ENCODE measurements at regions not wholly inside any gene's neighbourhood (a gene's known extent, or its start where the extent isn't known, plus 50 kb on each side); places are given as distances from the start of the nearest gene placed in this dataset.

DNA sequence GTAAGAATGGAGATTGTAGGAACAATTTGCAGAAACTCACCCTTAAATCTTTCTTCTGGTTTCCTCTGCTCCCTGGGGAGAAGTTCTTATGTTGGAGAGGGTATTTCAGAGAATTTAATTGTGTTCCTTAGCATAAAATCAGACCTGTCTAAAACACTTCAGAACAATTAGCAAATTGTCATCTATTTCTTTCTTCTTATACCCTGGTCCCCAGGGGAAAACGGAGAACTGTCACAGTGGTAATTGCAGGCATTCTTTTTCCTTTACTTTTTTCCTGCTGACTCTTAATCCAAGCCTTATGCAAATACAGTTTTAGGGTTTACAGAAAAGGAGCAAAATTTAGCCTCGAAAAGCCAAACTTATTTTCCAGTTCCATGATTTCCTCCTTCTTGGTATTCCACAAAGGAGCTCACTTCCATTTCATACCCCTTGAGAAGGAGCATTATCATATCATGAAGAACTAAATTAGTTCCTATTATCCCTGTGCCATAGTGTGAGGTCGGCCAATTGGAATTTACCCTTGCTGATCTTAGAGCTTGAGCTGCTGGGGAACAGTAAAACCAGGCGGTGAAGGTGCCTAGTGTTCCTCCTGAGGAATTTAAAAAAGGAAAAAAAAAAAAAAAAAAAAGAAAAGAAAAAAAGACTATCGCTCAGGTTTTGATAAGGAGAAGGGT lies 173.8 kb downstream of the IL15 start:
- no peak overlapping the region for H3K4me3 Mint-ChIP-seq
- DNase-seq (ENCODE audit: low spot score in 2 of 2, unreplicated experiment in 2 of 2): no peak
- H3K27ac Mint-ChIP-seq: no peak overlapping the region
- TF ChIP-seq, protein P1, sequence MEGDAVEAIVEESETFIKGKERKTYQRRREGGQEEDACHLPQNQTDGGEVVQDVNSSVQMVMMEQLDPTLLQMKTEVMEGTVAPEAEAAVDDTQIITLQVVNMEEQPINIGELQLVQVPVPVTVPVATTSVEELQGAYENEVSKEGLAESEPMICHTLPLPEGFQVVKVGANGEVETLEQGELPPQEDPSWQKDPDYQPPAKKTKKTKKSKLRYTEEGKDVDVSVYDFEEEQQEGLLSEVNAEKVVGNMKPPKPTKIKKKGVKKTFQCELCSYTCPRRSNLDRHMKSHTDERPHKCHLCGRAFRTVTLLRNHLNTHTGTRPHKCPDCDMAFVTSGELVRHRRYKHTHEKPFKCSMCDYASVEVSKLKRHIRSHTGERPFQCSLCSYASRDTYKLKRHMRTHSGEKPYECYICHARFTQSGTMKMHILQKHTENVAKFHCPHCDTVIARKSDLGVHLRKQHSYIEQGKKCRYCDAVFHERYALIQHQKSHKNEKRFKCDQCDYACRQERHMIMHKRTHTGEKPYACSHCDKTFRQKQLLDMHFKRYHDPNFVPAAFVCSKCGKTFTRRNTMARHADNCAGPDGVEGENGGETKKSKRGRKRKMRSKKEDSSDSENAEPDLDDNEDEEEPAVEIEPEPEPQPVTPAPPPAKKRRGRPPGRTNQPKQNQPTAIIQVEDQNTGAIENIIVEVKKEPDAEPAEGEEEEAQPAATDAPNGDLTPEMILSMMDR (IDR thresholded peaks at IDR 0.05; ENCODE audit: unreplicated experiment): no peak
- peaks cover 17% of the 10 kb centered on the region for H3K4me1 Mint-ChIP-seq
- H3K9me3 Mint-ChIP-seq: peaks cover 8% of the 10 kb centered on the region
- H3K36me3 Mint-ChIP-seq: no peaks in the 10 kb centered on the region
- H3K27me3 Mint-ChIP-seq (ENCODE audit: low read depth): no peaks in the 10 kb centered on the region

DNA sequence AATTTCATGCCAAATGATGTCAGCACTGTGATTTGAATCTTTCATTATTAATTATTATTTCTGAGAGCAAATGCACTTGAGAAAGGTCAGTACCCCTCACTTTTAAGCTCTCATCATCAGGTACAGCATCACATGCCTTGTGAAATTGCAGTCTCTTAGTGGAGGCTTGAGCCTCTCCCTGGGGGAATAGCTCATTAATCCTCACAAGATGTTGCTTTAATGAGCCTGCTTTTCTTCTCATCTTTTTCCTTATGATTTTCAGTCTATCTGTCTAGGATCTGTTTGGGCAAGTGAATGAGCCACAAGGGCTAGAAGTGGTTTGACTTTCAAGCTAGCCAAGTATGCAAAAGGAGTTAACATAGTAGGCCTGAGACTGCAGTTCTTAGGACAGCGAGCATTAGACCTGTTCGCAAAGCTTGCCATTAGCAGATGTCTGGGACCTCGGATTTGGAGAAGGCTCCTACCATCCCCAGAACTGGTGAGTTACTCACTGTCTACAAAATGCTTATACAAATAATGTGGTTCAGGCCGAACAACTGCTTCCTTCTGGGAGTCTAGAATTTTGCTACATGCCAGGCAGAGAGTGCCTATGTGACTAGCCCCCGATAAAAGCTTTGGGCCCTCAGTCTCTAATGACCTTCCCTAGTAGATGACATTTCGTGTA lies 174.5 kb downstream of the IL15 start:
- Mint-ChIP-seq H3K27ac (no peak overlapping the region), H3K36me3 (no peaks in the 10 kb centered on the region), H3K9me3 (peaks cover 8% of the 10 kb centered on the region), H3K4me1 (peaks cover 17% of the 10 kb centered on the region), H3K27me3 (ENCODE audit: low read depth) (no peaks in the 10 kb centered on the region), H3K4me3 (no peak overlapping the region)
- TF ChIP-seq, protein P1 (IDR thresholded peaks at IDR 0.05; ENCODE audit: unreplicated experiment): no peak
- DNase-seq (ENCODE audit: low spot score in 2 of 2, unreplicated experiment in 2 of 2): no peak

DNA sequence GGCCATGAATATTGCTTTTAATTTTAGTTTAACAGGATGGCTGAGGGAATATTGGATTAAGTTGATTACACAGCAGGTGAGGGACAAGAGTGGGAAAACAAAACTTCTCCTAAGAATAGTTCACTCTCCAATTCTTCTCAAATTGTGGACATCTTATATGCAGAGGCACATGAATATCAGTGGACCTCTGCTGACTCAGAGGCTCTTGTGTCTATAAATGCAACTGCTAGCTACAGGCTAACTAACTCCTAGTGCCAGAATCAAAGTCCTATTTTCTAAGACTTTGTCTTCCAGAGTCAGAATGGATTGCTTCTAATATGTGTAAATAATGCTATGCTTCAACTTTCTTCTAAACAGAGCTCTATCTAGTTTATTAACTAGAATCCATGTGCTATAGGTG lies 175.8 kb downstream of the IL15 start:
- H3K27ac Mint-ChIP-seq: no peak overlapping the region
- no peaks in the 10 kb centered on the region for H3K36me3 Mint-ChIP-seq

DNA sequence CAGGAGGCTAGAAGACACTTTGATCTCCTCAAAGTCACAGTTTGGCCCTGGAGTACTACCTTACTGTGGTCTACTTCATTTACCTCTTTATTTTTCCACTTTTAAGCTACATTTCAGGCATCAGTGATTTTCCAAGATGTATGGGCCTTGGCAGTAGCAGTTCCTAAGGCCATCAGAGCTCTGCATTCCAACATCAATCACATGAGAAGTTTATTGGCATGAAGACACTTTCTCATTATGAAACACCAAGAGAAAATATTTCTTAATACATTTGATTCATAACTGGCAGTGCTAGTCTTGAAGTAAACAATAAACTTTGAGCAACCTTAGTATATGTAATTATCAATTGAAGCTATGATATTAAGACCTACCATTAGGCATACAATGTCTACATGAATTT lies 178.1 kb downstream of the IL15 start:
- Mint-ChIP-seq H3K9me3 (peaks cover 35% of the 10 kb centered on the region), H3K27ac (no peak overlapping the region), H3K4me1 (peaks cover 17% of the 10 kb centered on the region), H3K4me3 (no peak overlapping the region), H3K36me3 (peaks cover 4% of the 10 kb centered on the region), H3K27me3 (ENCODE audit: low read depth) (peaks cover 1% of the 10 kb centered on the region)
- TF ChIP-seq, protein P1 (IDR thresholded peaks at IDR 0.05; ENCODE audit: unreplicated experiment): no peak
- no peak for DNase-seq (ENCODE audit: low spot score in 2 of 2, unreplicated experiment in 2 of 2)

More for the DNA sequence above, 175.8 kb downstream of the IL15 start:
- no peaks in the 10 kb centered on the region for H3K27me3 Mint-ChIP-seq (ENCODE audit: low read depth)
- no peak overlapping the region for H3K4me3 Mint-ChIP-seq
- TF ChIP-seq, protein P1 (IDR thresholded peaks at IDR 0.05; ENCODE audit: unreplicated experiment): no peak
- H3K4me1 Mint-ChIP-seq: peaks cover 17% of the 10 kb centered on the region
- H3K9me3 Mint-ChIP-seq: peaks cover 18% of the 10 kb centered on the region
- DNase-seq (ENCODE audit: low spot score in 2 of 2, unreplicated experiment in 2 of 2): no peak

DNA sequence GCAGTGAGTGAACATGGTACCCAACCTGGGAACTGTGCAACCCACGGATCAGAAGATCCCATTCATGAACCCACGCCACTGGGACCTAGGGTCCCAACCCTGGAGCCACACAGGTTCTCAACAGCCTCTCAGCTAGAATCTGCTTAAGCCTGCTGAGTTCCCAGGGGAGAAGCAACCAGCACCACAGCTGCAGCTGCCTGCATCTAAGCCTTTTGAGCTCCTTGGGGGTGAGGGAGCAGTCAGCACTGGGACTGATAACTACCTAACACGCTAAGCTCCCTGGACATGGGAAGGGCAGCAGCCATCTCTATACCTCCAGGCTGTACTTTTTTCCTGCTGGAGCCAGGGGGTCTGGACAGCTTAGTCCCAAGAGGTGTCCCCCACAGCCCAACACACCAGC lies 179.3 kb downstream of the IL15 start:
- TF ChIP-seq, protein P1 (IDR thresholded peaks at IDR 0.05; ENCODE audit: unreplicated experiment): no peak
- Mint-ChIP-seq H3K4me3 (no peak overlapping the region), H3K4me1 (peaks cover 7% of the 10 kb centered on the region), H3K36me3 (peaks cover 4% of the 10 kb centered on the region), H3K27me3 (ENCODE audit: low read depth) (peaks cover 3% of the 10 kb centered on the region), H3K9me3 (peaks cover 40% of the 10 kb centered on the region), H3K27ac (no peak overlapping the region)
- DNase-seq (ENCODE audit: low spot score in 2 of 2, unreplicated experiment in 2 of 2): no peak

Measured in mesothelial cell of epicardium (in vitro differentiated cells).